HEK293T (cell line): ENCODE measurements at regions not wholly inside any gene's neighbourhood (a gene's known extent, or its start where the extent isn't known, plus 50 kb on each side); places are given as distances from the start of the nearest gene placed in this dataset.

Experiments
- CTCF ChIA-PET: fragments of 350-600 bp; formaldehyde crosslinking; extraction: SDS; loops from one replicate; lab custom pipeline; 2021; ENCODE audit warnings: antibody characterized with exemption, inconsistent platforms; lab: Yijun Ruan, JAX
- POLR2A ChIA-PET: fragments of 350-600 bp; formaldehyde crosslinking; extraction: SDS; loops from one replicate; lab custom pipeline; 2020; ENCODE audit warnings: antibody characterized with exemption, inconsistent platforms; lab: Yijun Ruan, JAX
- DNase-seq: peaks from one replicate; pipeline ENCODE4 v3.0.0; 2012; ENCODE audit warnings: mixed read lengths; ENCODE audit errors: extremely low spot score
- ARNT ChIP-seq: fragments of 450-650 bp; IDR thresholded peaks from 2 replicates; pipeline ENCODE4 v1.6.1; 2017; ENCODE audit warnings: mild to moderate bottlenecking
- BHLHE40 ChIP-seq: fragments of 450-650 bp; IDR thresholded peaks from 2 replicates; pipeline ENCODE4 v1.6.1; 2016; ENCODE audit warnings: mild to moderate bottlenecking, moderate library complexity, borderline replicate concordance
- CTBP1 ChIP-seq: fragments of 450-650 bp; IDR thresholded peaks from 2 replicates; pipeline ENCODE4 v1.6.1; 2016; ENCODE audit warnings: borderline replicate concordance
- ELF4 ChIP-seq: fragments of 450-650 bp; IDR thresholded peaks from 2 replicates; pipeline ENCODE4 v1.6.1; 2017; ENCODE audit warnings: antibody characterized with exemption
- FOXA1 ChIP-seq: fragments of 450-650 bp; IDR thresholded peaks from 2 replicates; pipeline ENCODE4 v1.6.1; 2016; ENCODE audit warnings: mild to moderate bottlenecking
- FOXK2 ChIP-seq: fragments of 450-650 bp; IDR thresholded peaks from 2 replicates; pipeline ENCODE4 v1.6.1; 2016; ENCODE audit warnings: mild to moderate bottlenecking
- FOXM1 ChIP-seq: fragments of 450-650 bp; IDR thresholded peaks from 2 replicates; pipeline ENCODE4 v1.6.1; 2017; ENCODE audit warnings: mild to moderate bottlenecking, borderline replicate concordance
- HDGF ChIP-seq: fragments of 450-650 bp; IDR thresholded peaks from 2 replicates; pipeline ENCODE4 v1.6.1; 2017; ENCODE audit warnings: antibody characterized with exemption, borderline replicate concordance
- L3MBTL2 ChIP-seq: fragments of 450-650 bp; conservative IDR thresholded peaks from 2 replicates; pipeline ENCODE4 v1.6.1; 2016; ENCODE audit warnings: mild to moderate bottlenecking
- LEF1 ChIP-seq: fragments of 450-650 bp; IDR thresholded peaks from 2 replicates; pipeline ENCODE4 v1.6.1; 2017; ENCODE audit warnings: mild to moderate bottlenecking, borderline replicate concordance
- NFRKB ChIP-seq: fragments of 450-650 bp; IDR thresholded peaks from 2 replicates; pipeline ENCODE4 v1.6.1; 2016; ENCODE audit warnings: mild to moderate bottlenecking, moderate library complexity
- PKNOX1 ChIP-seq: fragments of 450-650 bp; IDR thresholded peaks from 2 replicates; pipeline ENCODE4 v1.6.1; 2016
- SP1 ChIP-seq: fragments of 450-650 bp; IDR thresholded peaks from 2 replicates; pipeline ENCODE4 v1.6.1; 2017
- SUZ12 ChIP-seq: fragments of 450-650 bp; IDR thresholded peaks from 2 replicates; pipeline ENCODE4 v1.6.1; 2016; ENCODE audit warnings: mild to moderate bottlenecking
- TARDBP ChIP-seq: fragments of 450-650 bp; IDR thresholded peaks from 2 replicates; pipeline ENCODE4 v1.6.1; 2016
- ZNF384 ChIP-seq: fragments of 450-650 bp; IDR thresholded peaks from 2 replicates; pipeline ENCODE4 v1.6.1; 2016

- no peak for DNase-seq
- no peak for TF ChIP-seq BHLHE40
- no peak for TF ChIP-seq ELF4
- no peak for TF ChIP-seq ZNF384
- TF ChIP-seq FOXA1, result no peak
- no peak for TF ChIP-seq NFRKB
- TF ChIP-seq PKNOX1, result no peak
- no peak for TF ChIP-seq ARNT
- TF ChIP-seq CTBP1, result no peak
- no peak for TF ChIP-seq L3MBTL2
- no peak for TF ChIP-seq HDGF
- TF ChIP-seq LEF1, result no peak
- TF ChIP-seq FOXM1, result no peak
- TF ChIP-seq FOXK2, result no peak
- TF ChIP-seq SP1, result no peak
- TF ChIP-seq SUZ12, result no peak
- no peak for TF ChIP-seq TARDBP
- CTCF ChIA-PET, result interaction anchor here (0.7 kb wide), 1 partner anchor 11 kb away, joined by 3 read pairs; no protein-coding TSS in a partner anchor
- POLR2A ChIA-PET, result no interaction called here
Measured at GRCh38 chr6:44634321-44634720, 246.8 kb downstream of the CDC5L start.

DNA sequence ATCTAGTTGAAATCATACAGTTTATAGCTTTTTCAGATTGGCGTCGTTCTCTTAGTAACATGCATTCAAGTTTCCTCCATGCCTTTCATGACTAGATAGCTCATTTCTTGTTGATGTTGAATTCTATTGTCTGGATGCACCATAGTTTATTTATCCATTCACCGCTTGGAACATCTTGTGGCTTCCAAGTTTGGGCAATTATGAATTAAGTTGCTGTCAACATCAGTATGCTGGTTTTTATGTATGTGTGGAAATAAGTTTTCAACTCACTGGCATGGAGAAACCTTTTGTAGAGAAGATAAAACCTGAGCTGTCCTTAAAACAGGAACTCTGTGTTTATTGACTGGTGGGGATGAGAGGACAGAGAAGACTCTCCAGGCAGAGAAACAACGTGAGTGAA lies 248.0 kb downstream of the CDC5L start:
- DNase-seq, result no peak
- TF ChIP-seq CTBP1 (no peak), SP1 (no peak), SUZ12 (no peak), NFRKB (no peak), L3MBTL2 (no peak), TARDBP (no peak), FOXM1 (no peak), FOXK2 (no peak), BHLHE40 (no peak), LEF1 (no peak), ELF4 (no peak)
- ChIA-PET CTCF (no interaction called here), POLR2A (no interaction called here)

DNA sequence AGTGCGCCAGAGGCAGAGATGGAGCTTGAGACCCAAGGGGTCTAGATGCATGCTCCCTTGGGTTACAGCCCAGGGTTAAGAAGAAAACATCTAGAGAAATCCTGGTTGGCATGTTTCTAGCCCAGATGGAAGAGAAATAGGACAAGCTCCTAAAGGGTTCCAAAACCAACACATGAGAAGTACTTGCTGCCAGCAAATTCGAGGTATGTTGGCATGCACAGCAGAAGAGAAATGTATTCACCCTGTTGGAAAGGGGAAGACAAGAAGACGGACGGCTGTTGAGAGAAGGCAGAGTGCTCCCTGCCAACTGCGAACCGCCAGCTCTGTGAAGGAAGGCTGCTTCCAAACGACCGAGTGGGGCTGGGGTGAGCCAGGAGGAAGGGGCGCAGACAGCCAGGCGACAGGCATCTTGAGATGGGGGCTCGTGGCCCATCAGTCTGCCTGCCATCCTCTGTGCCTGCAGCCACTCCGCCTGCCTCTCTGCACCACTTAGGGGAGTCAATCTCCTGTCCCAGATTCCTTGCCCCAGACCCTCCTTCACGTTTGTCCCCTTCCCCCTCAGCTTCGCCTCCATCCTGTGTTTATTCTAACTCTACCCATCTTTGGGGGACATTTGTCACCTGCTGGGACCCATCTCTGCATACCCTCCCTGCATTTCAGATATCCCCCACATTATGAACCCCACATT lies 249.2 kb downstream of the CDC5L start:
- POLR2A ChIA-PET, result no interaction called here

GRCh38 chr6:44641344-44642031 lies 254.0 kb downstream of the CDC5L start:
- no peak for DNase-seq
- TF ChIP-seq SP1 (no peak), TARDBP (no peak), FOXA1 (no peak), HDGF (no peak), FOXK2 (no peak), SUZ12 (no peak), L3MBTL2 (no peak), PKNOX1 (no peak), FOXM1 (no peak), NFRKB (no peak), ARNT (no peak), BHLHE40 (no peak)
- POLR2A ChIA-PET, result no interaction called here
- CTCF ChIA-PET, result interaction anchor here (0.7 kb wide), 1 partner anchor 771 kb away, joined by 4 read pairs; no protein-coding TSS in a partner anchor

More for the DNA sequence above, 249.2 kb downstream of the CDC5L start:
- TF ChIP-seq SUZ12 (no peak), NFRKB (no peak), ZNF384 (no peak), TARDBP (no peak), PKNOX1 (no peak), BHLHE40 (no peak), HDGF (no peak), L3MBTL2 (no peak), FOXA1 (no peak), ARNT (no peak), ELF4 (no peak), CTBP1 (no peak), FOXM1 (no peak)
- CTCF ChIA-PET, result interaction anchor here (0.6 kb wide), 1 partner anchor 163 kb away, joined by 4 read pairs; no protein-coding TSS in a partner anchor
- no peak for DNase-seq

DNA sequence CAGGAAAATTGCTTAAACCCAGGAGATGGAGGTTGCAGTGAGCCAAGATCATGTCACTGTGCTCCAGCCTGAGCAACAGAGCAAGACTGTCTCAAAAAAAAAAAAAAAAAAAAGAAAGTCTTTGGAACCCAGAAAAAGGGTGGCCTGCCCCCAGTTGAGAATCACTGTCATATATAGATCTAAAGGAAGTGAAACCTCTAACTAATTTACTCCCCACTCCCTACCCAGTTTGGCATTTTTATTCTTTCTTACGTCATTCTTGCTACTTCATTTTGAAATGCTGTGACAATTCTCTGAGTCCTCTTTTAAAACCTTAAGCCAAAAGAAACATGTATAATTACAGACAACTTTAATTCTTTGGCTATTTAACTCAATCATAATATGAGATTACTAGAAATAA lies 254.8 kb downstream of the CDC5L start:
- TF ChIP-seq FOXK2 (no peak), TARDBP (no peak), CTBP1 (no peak), NFRKB (no peak), LEF1 (no peak), FOXM1 (no peak), FOXA1 (no peak), ELF4 (no peak), ARNT (no peak), BHLHE40 (no peak), L3MBTL2 (no peak), SP1 (no peak), PKNOX1 (no peak), HDGF (no peak), SUZ12 (no peak), ZNF384 (no peak)
- no peak for DNase-seq
- CTCF ChIA-PET, result interaction anchor here (0.7 kb wide), 1 partner anchor 771 kb away, joined by 4 read pairs; no protein-coding TSS in a partner anchor
- POLR2A ChIA-PET, result no interaction called here
